OCI-LY7 (cell line): ENCODE measurements at regions not wholly inside any gene's neighbourhood (a gene's known extent, or its start where the extent isn't known, plus 50 kb on each side); places are given as distances from the start of the nearest gene placed in this dataset.

Experiments used
- BruUV-seq: library from RNA; stranded (reverse); fragments of 400-500 nt; replicated peaks from 2 replicates; lab custom pipeline; 2021; lab: Mats Ljungman, UMichigan
- CTCF ChIA-PET: fragments of 300-600 bp; sonication (Branson Sonifier 250); formaldehyde crosslinking; loops from one replicate; lab custom pipeline; 2022; ENCODE audit warnings: antibody characterized with exemption; ENCODE audit not compliant: unreplicated experiment; lab: Charles Lee
- POLR2A ChIA-PET: fragments of 300-600 bp; sonication (Branson Sonifier 250); formaldehyde crosslinking; loops from one replicate; lab custom pipeline; 2022; ENCODE audit warnings: antibody characterized with exemption; lab: Charles Lee
- DNase-seq: peaks from one replicate; pipeline ENCODE4 v3.0.0-alpha.2; 2015; ENCODE audit warnings: low spot score
- H2AFZ ChIP-seq: fragments of 200-600 bp; sonication (generic), shearing (Covaris generic); 2 replicates; pipeline ENCODE4 v1.6.1; 2014; ENCODE audit warnings: mild to moderate bottlenecking, antibody characterized with exemption, low read length, moderate library complexity
- H3K27ac ChIP-seq: fragments of 200-600 bp; sonication (generic); 2 replicates; pipeline ENCODE4 v1.5.1; 2014; ENCODE audit warnings: mixed run types, low read depth, mild to moderate bottlenecking, moderate library complexity, low read length, inconsistent platforms; ENCODE audit not compliant: poor library complexity, severe bottlenecking
- H3K36me3 ChIP-seq: fragments of 200-600 bp; sonication (generic); 2 replicates; pipeline ENCODE4 v1.6.1; 2014; ENCODE audit warnings: mild to moderate bottlenecking, antibody characterized with exemption, low read length, moderate library complexity, mixed read lengths; ENCODE audit not compliant: insufficient read depth
- H3K4me1 ChIP-seq: fragments of 200-600 bp; sonication (generic); 2 replicates; pipeline ENCODE4 v1.5.1; 2014; ENCODE audit warnings: mild to moderate bottlenecking, low read length; ENCODE audit not compliant: insufficient read depth, poor library complexity, severe bottlenecking
- H3K4me2 ChIP-seq: fragments of 200-600 bp; sonication (generic); 2 replicates; pipeline ENCODE4 v1.6.1; 2014; ENCODE audit warnings: mild to moderate bottlenecking, low read length
- H3K4me3 ChIP-seq: fragments of 200-600 bp; sonication (generic); 2 replicates; pipeline ENCODE4 v1.5.1; 2014; ENCODE audit warnings: mild to moderate bottlenecking, low read depth, low read length; ENCODE audit not compliant: poor library complexity, severe bottlenecking
- H3K79me2 ChIP-seq: fragments of 200-600 bp; sonication (generic); 2 replicates; pipeline ENCODE4 v1.6.1; 2016; ENCODE audit warnings: low read depth, mild to moderate bottlenecking, low read length, moderate library complexity, mixed read lengths; ENCODE audit not compliant: insufficient read depth
- H3K9me2 ChIP-seq: fragments of 200-600 bp; sonication (generic); 2 replicates; pipeline ENCODE4 v1.6.1; 2016; ENCODE audit warnings: mild to moderate bottlenecking, low read length, mixed read lengths; ENCODE audit not compliant: insufficient read depth
- H3K9me3 ChIP-seq: fragments of 200-600 bp; sonication (generic); 2 replicates; pipeline ENCODE4 v1.6.1; 2014; ENCODE audit warnings: mild to moderate bottlenecking, mixed run types, low read length, mixed read lengths
- H4K20me1 ChIP-seq: fragments of 200-600 bp; sonication (generic); 2 replicates; pipeline ENCODE4 v1.6.1; 2014; ENCODE audit warnings: mild to moderate bottlenecking, antibody characterized with exemption, low read length, moderate library complexity, mixed read lengths; ENCODE audit not compliant: insufficient read depth
- EZH2phosphoT487 ChIP-seq: fragments of 200-600 bp; sonication (generic); IDR thresholded peaks from 2 replicates; pipeline ENCODE4 v1.6.1; 2018; ENCODE audit warnings: low read depth, borderline replicate concordance, mild to moderate bottlenecking, mixed run types, antibody characterized with exemption, low read length, moderate library complexity, mixed read lengths
- intact Hi-C: fragments of 100-400 bp; cut with micrococcal nuclease; formaldehyde crosslinking; loops from one replicate; pipeline ENCODE4 v1.10.0; 2022; ENCODE audit not compliant: unreplicated experiment
- TF ChIP-seq, protein P1 (sequence below): fragments of 200-600 bp; sonication (generic); conservative IDR thresholded peaks from 2 replicates; pipeline ENCODE4 v1.5.1; 2014; ENCODE audit warnings: mild to moderate bottlenecking, antibody characterized with exemption, low read length, moderate library complexity, mixed read lengths

- H3K9me2 ChIP-seq: no peaks in the 10 kb centered on the region
- H3K27ac ChIP-seq: no peak overlapping the region
- no peaks in the 10 kb centered on the region for H4K20me1 ChIP-seq
- H3K4me3 ChIP-seq: no peak overlapping the region
- no TSS peak for BruUV-seq
- no peaks in the 10 kb centered on the region for H3K79me2 ChIP-seq
- POLR2A ChIA-PET: interaction anchor here (0.6 kb wide), 2 partner anchors 12 to 492 kb away, joined by 4 to 5 read pairs; no protein-coding TSS in a partner anchor
- intact Hi-C loops: no loop called here
- H3K36me3 ChIP-seq: no peaks in the 10 kb centered on the region
- CTCF ChIA-PET: no interaction called here
- no peak for DNase-seq
- H2AFZ ChIP-seq: no peak overlapping the region
- no peaks in the 10 kb centered on the region for H3K9me3 ChIP-seq
- H3K4me1 ChIP-seq: no peaks in the 10 kb centered on the region
- no peak overlapping the region for H3K4me2 ChIP-seq
- TF ChIP-seq EZH2phosphoT487: no peak
- TF ChIP-seq, protein P1, sequence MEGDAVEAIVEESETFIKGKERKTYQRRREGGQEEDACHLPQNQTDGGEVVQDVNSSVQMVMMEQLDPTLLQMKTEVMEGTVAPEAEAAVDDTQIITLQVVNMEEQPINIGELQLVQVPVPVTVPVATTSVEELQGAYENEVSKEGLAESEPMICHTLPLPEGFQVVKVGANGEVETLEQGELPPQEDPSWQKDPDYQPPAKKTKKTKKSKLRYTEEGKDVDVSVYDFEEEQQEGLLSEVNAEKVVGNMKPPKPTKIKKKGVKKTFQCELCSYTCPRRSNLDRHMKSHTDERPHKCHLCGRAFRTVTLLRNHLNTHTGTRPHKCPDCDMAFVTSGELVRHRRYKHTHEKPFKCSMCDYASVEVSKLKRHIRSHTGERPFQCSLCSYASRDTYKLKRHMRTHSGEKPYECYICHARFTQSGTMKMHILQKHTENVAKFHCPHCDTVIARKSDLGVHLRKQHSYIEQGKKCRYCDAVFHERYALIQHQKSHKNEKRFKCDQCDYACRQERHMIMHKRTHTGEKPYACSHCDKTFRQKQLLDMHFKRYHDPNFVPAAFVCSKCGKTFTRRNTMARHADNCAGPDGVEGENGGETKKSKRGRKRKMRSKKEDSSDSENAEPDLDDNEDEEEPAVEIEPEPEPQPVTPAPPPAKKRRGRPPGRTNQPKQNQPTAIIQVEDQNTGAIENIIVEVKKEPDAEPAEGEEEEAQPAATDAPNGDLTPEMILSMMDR: no peak
Observed at GRCh38 chr1:68326481-68326880, 94.2 kb upstream of the WLS start.

GRCh38 chr1:68324316-68324715, 92.0 kb upstream of the WLS start:
- Histone ChIP-seq H3K9me2 (no peaks in the 10 kb centered on the region), H3K4me3 (no peak overlapping the region), H3K4me1 (no peaks in the 10 kb centered on the region), H3K4me2 (no peak overlapping the region), H3K79me2 (no peaks in the 10 kb centered on the region), H3K9me3 (no peaks in the 10 kb centered on the region), H4K20me1 (no peaks in the 10 kb centered on the region), H3K27ac (no peak overlapping the region), H2AFZ (no peak overlapping the region), H3K36me3 (no peaks in the 10 kb centered on the region)
- ChIA-PET POLR2A (no interaction called here), CTCF (no interaction called here)
- BruUV-seq: no TSS peak
- TF ChIP-seq, protein P1: no peak
- no peak for TF ChIP-seq EZH2phosphoT487
- DNase-seq: no peak
- intact Hi-C loops: no loop called here

DNA sequence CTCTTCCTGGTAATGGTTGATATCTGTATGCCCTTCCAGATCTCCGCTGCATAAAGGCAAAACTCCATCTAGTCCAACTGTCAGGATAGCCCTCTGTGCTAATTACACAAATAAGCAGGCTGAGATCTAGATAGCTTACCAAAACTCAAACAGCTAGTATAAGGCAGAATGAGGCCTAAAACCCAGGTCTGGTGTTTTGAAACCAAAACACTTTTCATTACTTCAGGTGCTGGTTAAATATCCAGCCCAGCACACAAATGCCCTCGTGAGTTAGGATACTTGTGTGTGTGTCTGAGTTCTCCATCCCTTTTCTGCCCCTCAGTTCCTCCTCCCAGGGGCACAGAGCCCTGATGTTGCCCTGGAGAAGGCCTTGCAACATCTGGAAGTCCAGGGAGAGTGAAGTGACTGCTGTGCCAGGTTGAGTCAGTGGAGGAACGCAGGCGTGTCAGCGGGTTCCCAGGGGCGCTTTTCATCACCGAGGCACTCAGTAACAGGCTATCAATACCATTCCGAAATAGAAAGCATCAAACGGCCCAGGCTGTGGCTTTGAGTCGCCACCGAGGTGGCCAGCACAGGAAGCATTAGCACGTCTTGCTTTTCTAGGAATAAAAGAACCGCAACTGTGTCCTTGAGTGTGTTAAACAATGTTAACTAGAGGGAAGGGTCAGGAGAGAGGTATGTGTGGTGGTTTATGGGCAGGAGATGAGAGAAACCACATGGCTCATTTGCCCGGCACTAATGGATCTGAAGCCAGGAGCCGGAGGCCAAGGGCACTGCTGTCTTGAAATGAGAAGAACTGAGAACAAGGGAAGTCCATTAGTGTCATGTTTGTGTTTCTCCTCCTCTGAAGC, 90.7 kb upstream of the WLS start:
- H3K27ac ChIP-seq: no peak overlapping the region
- DNase-seq: no peak
- no peak for TF ChIP-seq EZH2phosphoT487
- TF ChIP-seq, protein P1: no peak
- no peak overlapping the region for H3K4me3 ChIP-seq
- H2AFZ ChIP-seq: no peak overlapping the region
- no peaks in the 10 kb centered on the region for H3K4me1 ChIP-seq
- no TSS peak for BruUV-seq
- POLR2A ChIA-PET: interaction anchor here (0.6 kb wide), 1 partner anchor 1633 kb away, joined by 3 read pairs; no protein-coding TSS in a partner anchor
- H3K9me2 ChIP-seq: no peaks in the 10 kb centered on the region
- intact Hi-C loops: no loop called here
- no peaks in the 10 kb centered on the region for H4K20me1 ChIP-seq
- CTCF ChIA-PET: no interaction called here
- H3K4me2 ChIP-seq: no peak overlapping the region
- H3K79me2 ChIP-seq: no peaks in the 10 kb centered on the region
- no peaks in the 10 kb centered on the region for H3K36me3 ChIP-seq
- no peaks in the 10 kb centered on the region for H3K9me3 ChIP-seq
